Right lobe of liver (tissue), 6 donors: ENCODE measurements at regions not wholly inside any gene's neighbourhood (a gene's known extent, or its start where the extent isn't known, plus 50 kb on each side); places are given as distances from the start of the nearest gene placed in this dataset.

ENCODE experiments used
- ATAC-seq, 4 donors: fragments of 200-7000 bp; cut with Tn5 transposase; one replicate each; pipeline ENCODE4 v1.9.1; 2020; ENCODE audit warnings: mild to moderate bottlenecking in 4 of 4, moderate library complexity in 4 of 4
- DNase-seq, 3 donors: peaks; one replicate each; pipeline ENCODE4 v3.0.0-alpha.2; 2020
- H3K27ac ChIP-seq, 3 donors: fragments of 200-600 bp; one replicate each; pipeline ENCODE4 v1.8.0; 2022
- H3K27me3 ChIP-seq, 2 donors: fragments of 200-600 bp; one replicate each; pipeline ENCODE4 v1.8.0; 2022
- H3K36me3 ChIP-seq, 4 donors: fragments of 200-600 bp; sonication (generic) in 1 of 4; one replicate each; pipeline versions ENCODE4 v1.5.1 to v1.8.0; 2017 to 2022; ENCODE audit warnings: control low read depth in 1 of 4
- H3K4me1 ChIP-seq, 4 donors: fragments of 200-600 bp; sonication (generic) in 1 of 4; one replicate each; pipeline versions ENCODE4 v1.5.1 to v1.8.0; 2017 to 2022; ENCODE audit warnings: control low read depth in 1 of 4
- H3K4me3 ChIP-seq, 3 donors: fragments of 200-600 bp; one replicate each; pipeline ENCODE4 v1.8.0; 2022
- H3K9me3 ChIP-seq, 4 donors: fragments of 200-600 bp; sonication (generic) in 1 of 4; one replicate each; pipeline versions ENCODE4 v1.5.1 to v1.8.0; 2017 to 2022; ENCODE audit warnings: control low read depth in 1 of 4
- CTCF ChIP-seq, 4 donors: fragments of 200-600 bp in 3 of 4; fragments of 450-650 bp in 1 of 4; IDR thresholded peaks; one replicate each; pipeline versions ENCODE4 v1.5.1 to v1.8.0; 2016 to 2022; ENCODE audit warnings: antibody characterized with exemption in 4 of 4, mild to moderate bottlenecking in 2 of 4
- POLR2A ChIP-seq: fragments of 450-650 bp; IDR thresholded peaks from one replicate; pipeline ENCODE4 v1.6.1; 2017; ENCODE audit warnings: antibody characterized with exemption, mild to moderate bottlenecking
- WGBS: methylation state at CpG from one replicate; pipeline ENCODE4 v1.1.6; 2018; ENCODE audit warnings: low coverage, low lambda C conversion rate; ENCODE audit not compliant: insufficient coverage; ENCODE audit errors: missing lambda C conversion rate; 5-methylcytosine and 5-hydroxymethylcytosine counted together
- intact Hi-C, 2 donors: fragments of 100-400 bp; cut with DNase I; formaldehyde crosslinking; loops; one replicate each; pipeline versions ENCODE4 v1.11.2 to v1.14.1; 2022
- donor health status: DM: no; HTN: yes; CAD: no.
- donor health status: DM: no; HTN: no; CAD: no.
- donor health status: DM: no; HTN: no; CAD: no.
- donor health status: DM: no; HTN: yes; CAD: no.
- donor health status: DM: no; HTN: yes; CAD: no.

GRCh38 chr5:20229303-20230005 is 241.5 kb upstream of the CDH18 start:
- WGBS = 55% methylated on average over 2 of the region's 2 CpGs
- no peaks in the 10 kb centered on the region for H3K27me3 ChIP-seq
- H3K36me3 ChIP-seq = no peaks in the 10 kb centered on the region
- H3K27ac ChIP-seq = no peak overlapping the region
- no peaks in the 10 kb centered on the region for H3K4me1 ChIP-seq
- ATAC-seq (no peak), DNase-seq (no peak)
- intact Hi-C loops = no loop called here
- TF ChIP-seq POLR2A (no peak), CTCF (IDR thresholded peaks at IDR 0.05) (no peak)
- no peak overlapping the region for H3K4me3 ChIP-seq
- H3K9me3 ChIP-seq = no peaks in the 10 kb centered on the region

- H3K36me3 ChIP-seq = no peaks in the 10 kb centered on the region
- no peak for DNase-seq
- WGBS = 23% methylated on average over 2 of the region's 2 CpGs
- no peaks in the 10 kb centered on the region for H3K4me1 ChIP-seq
- H3K27ac ChIP-seq = no peak overlapping the region
- intact Hi-C loops = no loop called here
- no peaks in the 10 kb centered on the region for H3K9me3 ChIP-seq
- TF ChIP-seq CTCF (IDR thresholded peaks at IDR 0.05) (no peak), POLR2A (no peak)
- H3K27me3 ChIP-seq = no peaks in the 10 kb centered on the region
- H3K4me3 ChIP-seq = no peak overlapping the region
- no peak for ATAC-seq
Measured at GRCh38 chr5:20224966-20225365, 237.0 kb upstream of the CDH18 start.

- TF ChIP-seq CTCF (IDR thresholded peaks at IDR 0.05) (no peak), POLR2A (no peak)
- H3K27me3 ChIP-seq = no peaks in the 10 kb centered on the region
- no peak overlapping the region for H3K27ac ChIP-seq
- H3K9me3 ChIP-seq = no peaks in the 10 kb centered on the region
- no peak overlapping the region for H3K4me3 ChIP-seq
- no peak for DNase-seq
- no peak for ATAC-seq
- no peaks in the 10 kb centered on the region for H3K4me1 ChIP-seq
- no peaks in the 10 kb centered on the region for H3K36me3 ChIP-seq
- 43% methylated on average over 1 of the region's 1 CpG for WGBS
- intact Hi-C loops = no loop called here
Measured at GRCh38 chr5:20224046-20224445, 236.0 kb upstream of the CDH18 start.

GRCh38 chr5:20223451-20223850 is 235.5 kb upstream of the CDH18 start:
- 9% methylated on average over 2 of the region's 2 CpGs for WGBS
- no peak overlapping the region for H3K27ac ChIP-seq
- ATAC-seq = no peak
- H3K27me3 ChIP-seq = no peaks in the 10 kb centered on the region
- DNase-seq = no peak
- H3K4me1 ChIP-seq = no peaks in the 10 kb centered on the region
- TF ChIP-seq POLR2A (no peak), CTCF (IDR thresholded peaks at IDR 0.05) (no peak)
- no peaks in the 10 kb centered on the region for H3K9me3 ChIP-seq
- H3K4me3 ChIP-seq = no peak overlapping the region
- intact Hi-C loops = no loop called here
- no peaks in the 10 kb centered on the region for H3K36me3 ChIP-seq

DNA sequence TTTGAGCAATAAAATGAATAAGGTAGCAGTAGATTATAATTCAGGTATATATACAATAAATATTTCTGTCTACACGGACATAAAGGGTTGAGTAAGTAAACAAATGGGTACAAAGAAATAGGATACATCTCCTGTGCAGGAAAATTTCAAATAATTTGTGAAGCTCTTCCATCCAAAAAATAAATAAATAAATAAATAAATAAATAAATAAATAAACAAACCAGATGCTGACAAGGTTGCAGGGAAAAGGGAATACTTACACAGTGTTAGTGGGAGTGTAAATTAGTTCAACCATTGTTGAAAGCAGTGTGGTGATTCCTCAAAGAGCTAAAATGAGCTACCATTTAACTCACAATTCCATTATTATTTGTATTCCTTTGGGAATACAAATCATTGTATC is 227.3 kb upstream of the CDH18 start:
- no peak for ATAC-seq
- H3K36me3 ChIP-seq = no peaks in the 10 kb centered on the region
- no peaks in the 10 kb centered on the region for H3K9me3 ChIP-seq
- no peak for DNase-seq
- H3K27ac ChIP-seq = no peak overlapping the region
- TF ChIP-seq CTCF (IDR thresholded peaks at IDR 0.05) = no peak
- no peak for TF ChIP-seq POLR2A
- intact Hi-C loops = no loop called here
- no peaks in the 10 kb centered on the region for H3K4me1 ChIP-seq
- H3K4me3 ChIP-seq = no peak overlapping the region
- no peaks in the 10 kb centered on the region for H3K27me3 ChIP-seq
- 63% methylated on average over 1 of the region's 1 CpG for WGBS
